Ovary (tissue), 3 donors: ENCODE measurements at regions not wholly inside any gene's neighbourhood (a gene's known extent, or its start where the extent isn't known, plus 50 kb on each side); places are given as distances from the start of the nearest gene placed in this dataset.

Experiments
- POLR2A ChIP-seq: fragments of 450-650 bp; IDR thresholded peaks from one replicate; pipeline ENCODE4 v1.6.1; 2017; ENCODE audit warnings: antibody characterized with exemption, mild to moderate bottlenecking, moderate library complexity
- TF ChIP-seq, protein P1 (sequence below), 3 donors: fragments of 450-650 bp in 2 of 3; fragments of 200-600 bp in 1 of 3; IDR thresholded peaks; one replicate each; pipeline versions ENCODE4 v1.5.1 to v1.8.0; 2016 to 2022; ENCODE audit warnings: antibody characterized with exemption in 3 of 3, mild to moderate bottlenecking in 1 of 3
- donor health status: DM: no; HTN: no; CAD: no.

DNA sequence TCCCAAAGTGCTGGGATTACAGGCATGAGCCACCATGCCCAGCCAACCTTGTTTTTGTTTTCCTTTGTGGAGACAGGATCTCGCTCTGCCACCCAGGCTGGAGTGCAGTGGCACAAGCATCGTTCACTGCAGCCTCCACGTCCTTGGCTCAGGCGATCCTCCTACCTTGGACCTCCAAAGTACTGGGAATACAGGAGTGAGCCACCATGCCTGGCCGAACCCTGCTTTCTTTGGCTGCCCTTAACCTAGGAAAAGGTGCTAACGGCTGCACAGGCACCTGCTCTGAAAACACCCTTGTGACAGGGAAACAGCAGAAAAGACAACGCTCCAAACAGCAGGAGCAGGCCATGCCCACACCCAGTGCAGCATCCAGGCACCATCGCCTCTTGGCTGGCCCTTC lies 71.9 kb downstream of the OAT start:
- TF ChIP-seq, protein P1, sequence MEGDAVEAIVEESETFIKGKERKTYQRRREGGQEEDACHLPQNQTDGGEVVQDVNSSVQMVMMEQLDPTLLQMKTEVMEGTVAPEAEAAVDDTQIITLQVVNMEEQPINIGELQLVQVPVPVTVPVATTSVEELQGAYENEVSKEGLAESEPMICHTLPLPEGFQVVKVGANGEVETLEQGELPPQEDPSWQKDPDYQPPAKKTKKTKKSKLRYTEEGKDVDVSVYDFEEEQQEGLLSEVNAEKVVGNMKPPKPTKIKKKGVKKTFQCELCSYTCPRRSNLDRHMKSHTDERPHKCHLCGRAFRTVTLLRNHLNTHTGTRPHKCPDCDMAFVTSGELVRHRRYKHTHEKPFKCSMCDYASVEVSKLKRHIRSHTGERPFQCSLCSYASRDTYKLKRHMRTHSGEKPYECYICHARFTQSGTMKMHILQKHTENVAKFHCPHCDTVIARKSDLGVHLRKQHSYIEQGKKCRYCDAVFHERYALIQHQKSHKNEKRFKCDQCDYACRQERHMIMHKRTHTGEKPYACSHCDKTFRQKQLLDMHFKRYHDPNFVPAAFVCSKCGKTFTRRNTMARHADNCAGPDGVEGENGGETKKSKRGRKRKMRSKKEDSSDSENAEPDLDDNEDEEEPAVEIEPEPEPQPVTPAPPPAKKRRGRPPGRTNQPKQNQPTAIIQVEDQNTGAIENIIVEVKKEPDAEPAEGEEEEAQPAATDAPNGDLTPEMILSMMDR (IDR thresholded peaks at IDR 0.05), result no peak
- TF ChIP-seq POLR2A, result no peak
